GM21381 (cell line): ENCODE measurements at regions not wholly inside any gene's neighbourhood (a gene's known extent, or its start where the extent isn't known, plus 50 kb on each side); places are given as distances from the start of the nearest gene placed in this dataset.

Experiments used
- ATAC-seq: cut with Tn5 transposase; IDR thresholded peaks from one replicate; pipeline ENCODE4 v1.9.1; 2021; ENCODE audit warnings: mild to moderate bottlenecking, moderate library complexity; ENCODE audit not compliant: unreplicated experiment

- no peak for ATAC-seq
Measured at GRCh38 chr12:74980510-74980909, 229.1 kb downstream of the KCNC2 start.

- ATAC-seq = no peak
Measured at GRCh38 chr12:74981541-74981940, 228.1 kb downstream of the KCNC2 start.

GRCh38 chr12:74983917-74984316 is 225.7 kb downstream of the KCNC2 start:
- ATAC-seq = no peak

GRCh38 chr12:74984631-74985030 is 225.0 kb downstream of the KCNC2 start:
- no peak for ATAC-seq

GRCh38 chr12:74985293-74985985 is 224.2 kb downstream of the KCNC2 start:
- no peak for ATAC-seq

GRCh38 chr12:74985986-74986319 is 223.7 kb downstream of the KCNC2 start:
- ATAC-seq = no peak

GRCh38 chr12:74988156-74988555 is 221.5 kb downstream of the KCNC2 start:
- no peak for ATAC-seq
